GM21619 (cell line): ENCODE measurements at regions not wholly inside any gene's neighbourhood (a gene's known extent, or its start where the extent isn't known, plus 50 kb on each side); places are given as distances from the start of the nearest gene placed in this dataset.

ENCODE experiments used
- ATAC-seq: cut with Tn5 transposase; IDR thresholded peaks from one replicate; pipeline ENCODE4 v1.9.1; 2021; ENCODE audit not compliant: unreplicated experiment

- no peak for ATAC-seq
Measured at GRCh38 chr1:55276671-55277376, 61.7 kb upstream of the USP24 start.

GRCh38 chr1:55275941-55276341 is 60.8 kb upstream of the USP24 start:
- ATAC-seq = no peak

DNA sequence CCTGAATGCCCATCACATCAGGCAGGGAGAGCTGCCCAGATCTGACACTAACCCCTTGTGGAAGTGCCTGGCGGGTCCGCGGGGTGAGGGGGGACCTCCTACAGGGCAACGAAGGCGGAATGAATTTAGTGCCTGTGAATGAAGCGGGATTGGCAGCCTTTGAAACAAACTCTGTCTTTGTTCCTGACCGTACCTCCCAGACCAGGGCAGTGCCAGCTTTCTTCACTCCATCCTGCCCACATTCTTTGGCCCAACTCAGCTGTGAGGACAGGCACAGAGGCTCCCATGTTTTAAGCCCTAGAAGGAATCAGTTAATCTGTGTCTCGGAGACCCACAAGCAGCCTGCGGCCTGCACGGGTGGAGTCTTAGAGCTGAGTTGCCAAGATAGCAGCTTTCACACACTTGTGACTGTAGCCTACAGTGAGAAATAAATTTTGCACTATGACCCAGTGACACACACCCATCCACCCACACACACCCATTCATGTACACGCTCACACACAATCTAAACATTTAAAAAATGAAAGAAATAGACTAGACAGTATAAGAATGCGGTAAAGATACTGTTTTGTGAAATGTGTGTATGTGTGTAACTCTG is 60.1 kb upstream of the USP24 start:
- no peak for ATAC-seq

DNA sequence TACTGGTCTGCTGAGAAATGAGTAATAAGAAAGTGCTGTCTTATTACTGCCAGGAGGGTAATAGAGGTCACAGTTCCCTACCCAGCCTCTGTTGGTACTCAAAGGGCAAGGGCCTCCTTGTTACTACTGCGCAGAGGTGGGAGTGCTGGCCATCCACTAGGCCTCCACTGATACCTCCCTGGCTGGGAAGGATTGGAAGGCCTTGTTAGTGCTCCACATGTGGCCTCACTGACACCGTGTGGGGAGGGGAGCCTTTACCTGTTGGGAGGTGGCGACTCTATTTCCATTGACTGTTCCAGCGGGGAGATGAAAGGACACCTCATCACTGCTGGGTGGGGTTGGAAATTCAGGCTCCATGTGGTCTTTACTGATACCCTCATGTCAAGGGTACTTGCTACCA is 57.8 kb upstream of the USP24 start:
- no peak for ATAC-seq
